Omental fat pad (tissue), 3 donors: ENCODE measurements at regions not wholly inside any gene's neighbourhood (a gene's known extent, or its start where the extent isn't known, plus 50 kb on each side); places are given as distances from the start of the nearest gene placed in this dataset.

Experiments used
- ATAC-seq: fragments of 150-250 bp; one replicate; pipeline ENCODE4 v1.9.1; 2016; ENCODE audit warnings: mild to moderate bottlenecking, moderate library complexity; ENCODE audit not compliant: low FRiP score
- DNase-seq: peaks from one replicate; pipeline ENCODE4 v3.0.0-alpha.2; 2019; ENCODE audit warnings: low spot score
- CTCF ChIP-seq, 3 donors: fragments of 450-650 bp; IDR thresholded peaks; one replicate each; pipeline ENCODE4 v1.5.1; 2016 to 2017; ENCODE audit warnings: antibody characterized with exemption in 3 of 3, mild to moderate bottlenecking in 3 of 3, moderate library complexity in 2 of 3

GRCh38 chr12:22835431-22835830 lies 210.5 kb downstream of the ETNK1 start:
- no peak for ATAC-seq
- DNase-seq = no peak
- no peak for TF ChIP-seq CTCF (IDR thresholded peaks at IDR 0.05)

- DNase-seq (no peak), ATAC-seq (no peak)
- TF ChIP-seq CTCF (IDR thresholded peaks at IDR 0.05) = no peak
Measured at GRCh38 chr12:22850185-22850584, 225.2 kb downstream of the ETNK1 start.

- no peak for DNase-seq
- ATAC-seq = no peak
- no peak for TF ChIP-seq CTCF (IDR thresholded peaks at IDR 0.05)
Measured at GRCh38 chr12:22851532-22851931, 226.6 kb downstream of the ETNK1 start.

- ATAC-seq (no peak), DNase-seq (no peak)
- TF ChIP-seq CTCF (IDR thresholded peaks at IDR 0.05) = no peak
Measured at GRCh38 chr12:22855456-22855855, 230.5 kb downstream of the ETNK1 start.

- TF ChIP-seq CTCF (IDR thresholded peaks at IDR 0.05) = no peak
- DNase-seq (no peak), ATAC-seq (no peak)
Measured at GRCh38 chr12:22856178-22856577, 231.2 kb downstream of the ETNK1 start.

GRCh38 chr12:22858849-22859570 lies 234.0 kb downstream of the ETNK1 start:
- ATAC-seq (peak; percentile 49), DNase-seq (no peak)
- TF ChIP-seq CTCF (IDR thresholded peaks at IDR 0.05) = no peak

- DNase-seq = no peak
- TF ChIP-seq CTCF (IDR thresholded peaks at IDR 0.05) = no peak
- no peak for ATAC-seq
Measured at GRCh38 chr12:22860926-22861325, 236.0 kb downstream of the ETNK1 start.
